HG02852 (cell line): ENCODE measurements at regions not wholly inside any gene's neighbourhood (a gene's known extent, or its start where the extent isn't known, plus 50 kb on each side); places are given as distances from the start of the nearest gene placed in this dataset.
"Not testable (repeated sequence)": the region's sequence is repeated elsewhere in the genome, so short reads cannot be mapped to it uniquely, and the experiment has no call there.

Experiments used
- ATAC-seq: cut with Tn5 transposase; IDR thresholded peaks from one replicate; pipeline ENCODE4 v1.9.1; 2021; ENCODE audit warnings: mild to moderate bottlenecking, moderate library complexity; ENCODE audit not compliant: unreplicated experiment

DNA sequence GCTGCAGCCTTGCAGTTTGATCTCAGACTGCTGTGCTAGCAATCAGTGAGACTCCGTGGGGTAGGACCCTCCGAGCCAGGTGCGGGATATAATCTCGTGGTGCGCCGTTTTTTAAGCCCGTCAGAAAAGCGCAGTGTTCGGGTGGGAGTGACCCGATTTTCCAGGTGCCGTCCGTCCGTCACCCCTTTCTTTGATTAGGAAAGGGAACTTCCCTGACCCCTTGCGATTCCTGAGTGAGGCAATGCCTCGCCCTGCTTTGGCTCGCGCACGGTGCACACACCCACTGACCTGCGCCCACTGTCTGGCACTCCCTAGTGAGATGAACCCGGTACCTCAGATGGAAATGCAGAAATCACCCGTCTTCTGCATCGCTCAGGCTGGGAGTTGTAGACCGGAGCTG is 203.2 kb downstream of the SNCAIP start:
- not testable (repeated sequence) for ATAC-seq

DNA sequence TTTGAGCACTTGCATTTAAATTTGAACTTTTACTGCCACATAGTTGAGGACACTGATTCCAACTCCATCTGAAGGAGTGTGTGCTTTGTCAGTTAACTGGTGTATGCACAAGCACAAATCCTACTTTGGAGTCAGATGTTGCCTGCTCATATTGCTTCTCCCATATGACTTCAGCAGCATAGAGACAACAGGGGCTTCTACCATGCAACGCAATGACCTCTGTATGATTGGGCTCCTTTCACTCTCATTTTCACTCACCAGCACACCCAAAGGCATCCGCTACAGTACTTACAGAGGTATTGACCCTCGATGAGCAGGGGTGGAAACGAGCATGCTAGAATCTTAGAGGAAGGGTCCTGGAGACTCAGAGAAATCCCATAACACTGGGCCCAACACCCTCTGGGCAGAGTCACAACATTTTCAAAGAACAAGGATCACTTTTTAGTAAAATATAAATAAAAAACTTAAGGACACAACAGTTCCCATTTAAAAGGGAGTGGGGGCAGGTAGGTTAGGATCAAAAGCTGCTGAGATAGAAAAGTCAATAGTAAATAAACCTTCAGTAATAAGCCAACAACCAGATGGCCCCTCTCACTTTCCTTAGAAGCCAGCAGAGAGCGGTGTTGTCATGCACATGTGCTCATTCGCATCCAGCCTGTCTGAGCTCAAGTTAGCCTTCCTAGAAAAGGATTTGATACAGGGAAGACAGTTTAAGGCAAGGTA is 203.8 kb downstream of the SNCAIP start:
- ATAC-seq, result peak; percentile 86

DNA sequence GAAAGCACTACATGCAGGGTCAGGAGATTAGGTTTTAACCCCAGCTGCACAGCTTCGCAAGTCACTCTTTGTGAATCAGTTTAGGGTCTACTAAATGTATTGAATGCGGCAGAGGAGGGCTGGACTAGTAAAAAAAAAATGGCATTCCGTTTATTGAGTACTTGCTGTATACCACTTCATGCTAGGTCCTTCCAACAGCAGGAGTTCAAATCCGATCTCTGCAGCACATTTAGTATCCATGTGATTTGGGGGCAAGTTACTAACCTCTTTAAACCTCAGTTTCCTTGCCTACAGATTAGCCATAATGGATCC is 204.4 kb downstream of the SNCAIP start:
- no peak for ATAC-seq

DNA sequence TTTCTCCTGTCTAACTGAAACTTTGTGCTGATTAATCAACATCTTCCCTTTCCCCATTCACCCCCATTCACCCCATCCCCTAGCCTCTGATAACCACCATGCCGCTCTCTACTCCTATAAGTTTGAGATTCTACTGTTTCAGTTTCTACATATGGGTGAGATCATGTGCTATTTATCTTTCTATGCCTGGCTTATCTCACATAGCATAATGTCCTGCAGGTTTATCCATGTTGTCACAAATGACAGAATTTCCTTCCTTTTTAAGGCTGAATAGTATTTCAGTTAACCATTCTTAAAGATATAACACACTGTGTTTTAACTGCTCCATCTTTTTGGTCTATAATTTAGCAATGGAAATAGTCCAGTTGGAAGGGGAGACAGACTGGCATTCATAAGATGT is 205.1 kb downstream of the SNCAIP start:
- ATAC-seq, result no peak

DNA sequence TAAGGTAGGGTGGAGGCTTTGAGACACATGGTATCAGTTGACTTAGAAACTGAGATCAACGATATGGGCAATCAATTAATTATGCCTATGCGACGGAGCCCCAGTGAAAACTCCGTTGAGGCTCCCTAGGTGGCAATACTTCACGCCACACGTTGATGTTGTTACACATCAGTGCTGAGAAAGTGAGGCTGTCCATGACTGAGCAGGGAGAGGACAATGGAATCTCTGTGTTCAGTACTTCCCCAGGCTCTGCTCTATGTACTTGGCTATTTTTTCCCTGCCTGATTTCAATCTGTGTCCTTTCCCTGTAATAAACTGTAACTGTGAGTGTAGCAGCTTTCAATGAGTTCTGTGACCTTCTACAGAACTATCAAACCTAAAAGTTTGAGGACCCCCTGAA is 211.7 kb downstream of the SNCAIP start:
- no peak for ATAC-seq

DNA sequence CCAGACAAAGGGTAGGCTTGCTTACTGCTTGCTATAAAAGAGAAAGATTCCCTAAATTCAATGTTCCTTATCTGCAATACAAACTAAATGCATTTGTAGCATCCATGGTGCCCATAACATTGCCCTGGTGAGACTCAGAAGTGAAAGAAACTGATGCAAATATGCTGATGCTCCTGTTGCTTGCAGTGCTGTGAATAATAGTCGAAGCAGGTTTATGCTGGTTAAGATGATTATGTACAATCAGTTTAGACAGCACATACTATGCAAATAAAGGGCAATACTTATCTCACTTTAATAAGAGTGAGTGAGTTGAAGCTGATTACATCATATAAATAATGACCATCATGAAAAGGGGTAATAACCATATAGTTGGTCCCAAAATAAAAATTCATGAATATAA is 215.5 kb downstream of the SNCAIP start:
- ATAC-seq, result no peak

DNA sequence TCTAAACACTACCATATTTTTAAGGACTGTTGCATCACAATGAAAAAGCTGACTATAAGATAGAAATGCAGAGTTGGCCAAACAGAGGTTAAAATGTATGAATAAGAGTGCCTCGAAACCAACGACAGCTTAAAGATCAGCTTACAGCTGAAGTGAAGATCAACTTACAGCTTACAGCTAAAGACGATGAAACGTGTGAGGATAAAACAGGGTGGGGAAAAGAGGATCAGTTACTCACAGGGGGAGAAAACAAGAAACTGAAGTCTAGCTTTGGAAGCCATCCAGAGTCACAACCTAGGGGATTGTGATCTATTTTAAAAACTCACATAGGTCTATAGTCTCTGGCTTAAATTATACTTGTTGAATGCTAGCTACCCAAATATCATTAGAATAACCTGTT is 220.0 kb downstream of the SNCAIP start:
- no peak for ATAC-seq

DNA sequence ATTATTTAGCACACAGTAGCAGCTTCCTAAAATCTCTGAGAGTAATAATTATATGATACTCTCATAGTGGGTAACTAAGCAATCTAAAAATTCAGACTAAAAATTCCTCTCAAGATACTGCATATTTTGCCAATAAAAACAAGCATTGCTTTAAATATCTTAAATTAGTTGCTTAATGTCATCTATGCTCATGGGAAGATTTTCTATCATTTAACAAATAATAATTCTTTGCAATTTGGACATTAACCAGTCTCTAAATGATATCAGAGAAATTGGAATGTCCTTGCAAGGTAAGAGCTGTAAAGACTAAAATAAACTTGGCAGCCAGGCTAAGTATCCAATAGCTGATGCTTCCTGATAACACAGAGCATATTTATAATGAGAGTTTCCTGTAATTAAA is 221.8 kb downstream of the SNCAIP start:
- no peak for ATAC-seq

DNA sequence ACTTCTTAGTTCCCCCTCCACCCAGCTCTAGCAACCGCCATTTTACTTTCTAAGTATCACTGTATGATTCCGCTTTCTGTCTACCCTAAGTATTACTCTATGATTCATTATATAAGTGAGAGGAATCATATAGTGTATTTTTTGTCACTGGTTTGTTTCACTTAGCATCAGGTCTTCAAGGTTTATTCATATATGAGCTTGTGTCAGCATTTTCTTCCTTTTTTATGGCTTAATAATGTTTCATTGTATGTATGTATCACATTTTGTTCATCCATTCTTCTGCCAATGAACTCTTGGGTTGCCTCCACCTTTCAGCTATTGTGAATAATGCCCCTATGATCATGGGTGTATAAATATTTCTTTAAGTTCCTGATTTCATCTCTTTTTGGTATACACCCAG is 222.8 kb downstream of the SNCAIP start:
- no peak for ATAC-seq

DNA sequence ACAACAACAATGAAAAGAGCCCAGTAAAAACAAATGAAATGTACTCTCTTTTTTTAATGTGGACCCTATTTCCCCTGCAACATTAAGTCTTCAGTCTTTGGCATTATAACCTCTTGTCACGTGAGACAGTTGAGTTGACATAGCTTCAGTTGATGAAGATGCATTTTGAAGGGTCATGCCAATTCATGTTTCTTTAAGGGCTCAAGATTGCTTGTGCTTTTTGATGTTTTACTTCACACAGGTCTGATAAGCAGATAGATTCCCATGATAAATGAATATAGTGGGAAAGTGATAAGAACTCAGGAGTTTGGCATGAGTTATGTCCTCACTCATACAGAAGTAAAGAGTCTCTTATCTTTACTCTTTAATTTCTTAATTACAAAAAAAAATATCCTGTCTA is 229.4 kb downstream of the SNCAIP start:
- no peak for ATAC-seq

DNA sequence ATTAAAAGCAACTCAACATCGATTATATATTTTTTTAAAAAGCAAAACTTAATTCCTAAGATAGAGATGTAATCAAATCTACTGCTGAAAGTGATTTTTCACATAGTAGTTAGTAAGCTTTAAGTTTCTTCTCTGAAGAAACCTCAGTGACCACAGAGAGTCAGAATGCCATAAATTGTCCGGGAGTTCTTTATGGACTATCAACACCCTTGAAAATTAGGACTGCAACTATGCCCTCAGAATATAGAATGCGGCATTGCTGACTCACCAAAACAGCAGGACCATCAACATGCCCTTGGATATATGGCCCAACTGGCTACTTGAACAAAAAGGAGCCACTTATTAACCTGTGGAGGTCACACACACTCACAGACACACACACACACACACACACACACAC is 228.9 kb upstream of the SNX2 start:
- no peak for ATAC-seq

DNA sequence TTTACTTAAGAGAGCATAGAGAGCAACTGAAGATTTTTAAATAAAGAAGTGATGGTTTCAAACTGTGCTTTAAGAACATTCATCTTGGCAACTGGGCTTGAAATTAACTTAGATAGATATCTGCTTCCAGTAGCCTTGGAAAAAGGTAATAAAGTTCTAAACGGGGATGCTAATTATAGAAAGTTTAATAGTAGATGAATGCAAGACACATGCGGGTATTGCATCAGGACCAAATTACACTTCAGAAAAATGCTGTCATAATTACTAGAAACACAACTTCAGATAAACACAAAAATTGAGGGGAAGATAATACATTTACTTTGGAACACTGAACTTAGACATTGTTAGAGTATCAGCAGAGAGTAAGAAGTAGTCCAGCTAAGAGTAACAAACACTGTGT is 227.7 kb upstream of the SNX2 start:
- no peak for ATAC-seq

DNA sequence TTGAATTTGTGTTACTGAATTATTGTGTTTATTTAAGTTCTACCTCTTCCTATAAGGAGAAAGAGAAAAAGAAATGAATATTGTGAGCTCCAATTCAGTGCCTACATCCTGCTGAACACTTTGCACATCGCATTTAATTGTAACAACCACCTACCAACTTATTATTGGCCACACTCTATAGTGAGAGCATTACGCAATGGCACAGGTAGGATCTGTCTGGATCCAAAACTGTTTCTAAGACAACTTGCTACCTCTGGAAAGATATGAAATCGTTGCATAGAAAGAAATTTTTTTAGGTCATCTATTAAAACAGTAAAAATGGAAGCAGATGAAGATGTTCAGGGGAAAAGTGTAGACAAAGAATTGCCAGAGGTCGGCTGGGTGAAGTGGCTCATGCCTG is 227.2 kb upstream of the SNX2 start:
- no peak for ATAC-seq

DNA sequence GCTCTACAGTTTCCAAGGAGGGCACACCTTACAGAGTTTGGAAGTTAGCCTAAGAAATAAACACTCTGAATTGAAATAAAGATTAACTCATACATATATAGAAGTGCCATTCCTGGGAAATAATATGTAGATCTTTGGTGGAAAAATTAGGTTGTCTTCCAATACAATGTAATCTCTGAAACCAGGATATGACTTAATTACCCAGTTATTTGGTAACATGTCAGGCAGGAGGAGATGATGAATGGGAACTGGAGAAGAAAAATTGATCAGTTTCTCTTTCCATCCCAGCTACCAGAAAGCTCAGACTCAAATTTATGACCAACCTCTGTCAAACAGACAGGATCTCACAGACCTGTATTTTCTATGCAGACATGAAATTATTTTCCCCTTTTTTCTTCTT is 215.2 kb upstream of the SNX2 start:
- ATAC-seq, result no peak

DNA sequence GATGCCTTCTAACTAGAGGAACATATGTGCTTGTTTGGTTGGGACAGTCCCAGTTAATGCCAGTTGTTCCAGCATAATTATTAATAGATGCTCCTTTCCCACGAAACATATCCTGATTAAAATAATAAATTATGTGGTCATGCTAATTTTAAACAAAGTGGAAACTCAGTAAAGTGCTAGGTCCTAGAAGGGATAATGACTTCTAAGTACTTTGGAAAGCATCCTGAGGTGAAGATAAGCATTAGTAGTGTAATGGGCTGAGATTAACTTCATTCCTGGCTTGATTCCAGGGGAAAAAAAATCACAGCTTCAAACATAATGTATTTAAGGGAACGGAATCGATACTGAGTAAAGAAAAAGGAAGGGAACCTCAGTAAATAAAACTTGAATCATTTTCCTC is 213.7 kb upstream of the SNX2 start:
- ATAC-seq, result no peak

DNA sequence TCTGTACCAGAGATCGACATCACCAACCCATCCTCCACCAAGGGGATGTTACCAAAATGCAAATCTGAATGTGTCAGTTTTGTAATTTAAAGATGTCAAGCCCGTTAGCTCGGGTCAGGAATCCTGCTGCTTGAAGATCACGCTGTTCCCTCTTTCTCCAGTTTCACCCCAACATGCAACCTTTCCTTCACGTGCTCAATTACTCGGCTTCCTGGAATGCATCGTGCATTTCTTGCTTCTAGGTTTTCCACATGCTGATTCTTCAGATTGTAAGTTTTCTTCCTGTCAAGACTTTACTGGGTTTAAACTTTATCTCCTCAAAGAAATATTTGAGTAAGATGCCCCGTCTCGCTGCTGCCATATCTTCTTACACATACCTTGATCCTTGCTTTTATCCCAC is 209.5 kb upstream of the SNX2 start:
- no peak for ATAC-seq

DNA sequence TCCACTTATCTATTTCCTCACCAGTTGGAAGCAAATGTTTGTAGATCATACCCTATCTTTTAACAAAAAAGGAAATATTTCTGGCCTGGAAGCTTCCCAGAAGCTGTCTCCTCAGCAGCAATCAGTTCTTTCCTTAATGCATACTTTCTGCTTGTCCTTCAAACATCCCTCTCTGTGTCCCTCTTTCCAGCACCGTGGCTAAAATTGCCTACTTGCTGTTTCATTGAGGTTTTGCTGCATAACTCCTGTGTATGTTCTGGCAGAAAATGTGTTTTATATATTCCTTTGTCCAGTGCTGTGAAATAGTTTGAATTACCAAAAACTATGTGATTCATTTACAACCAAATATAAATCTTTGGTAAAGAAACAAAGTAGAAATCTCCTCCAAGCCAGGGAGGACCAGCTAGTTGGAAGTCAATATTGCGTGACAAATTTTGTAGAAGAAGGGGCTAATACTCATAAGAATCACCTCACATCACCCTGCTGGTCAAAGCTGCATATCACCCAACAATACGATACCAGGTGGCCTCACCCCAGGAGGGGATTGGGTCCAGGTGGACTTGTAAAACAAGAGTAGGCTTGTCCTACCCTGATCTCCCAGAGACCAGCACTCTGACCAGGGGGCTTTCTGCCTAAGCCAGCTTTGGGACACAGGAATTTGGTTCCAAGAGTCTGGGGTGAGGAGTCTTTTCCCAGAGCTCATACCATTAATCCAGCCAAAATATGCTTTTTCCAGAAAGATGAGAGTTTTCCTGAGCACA is 198.4 kb upstream of the SNX2 start:
- no peak for ATAC-seq

DNA sequence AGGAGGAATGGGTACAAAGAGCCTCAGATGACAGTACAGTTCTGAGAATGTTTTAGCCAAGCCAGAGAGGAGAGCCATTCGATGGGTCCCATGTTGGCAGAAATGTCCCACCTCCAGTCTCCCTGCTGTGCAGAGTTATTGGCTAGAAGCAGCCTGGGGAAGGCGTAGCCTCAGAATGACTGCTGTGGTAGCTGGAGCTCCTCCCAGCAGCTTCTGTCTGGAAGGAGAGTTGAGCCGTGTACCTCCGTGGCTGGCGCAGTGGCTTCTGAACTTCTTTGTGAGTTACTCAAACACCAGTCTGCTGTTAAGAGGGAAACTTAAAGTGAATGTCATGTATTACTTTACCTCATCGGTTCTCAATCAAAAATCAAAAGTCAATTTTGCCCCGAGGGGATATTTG is 193.3 kb upstream of the SNX2 start:
- no peak for ATAC-seq

DNA sequence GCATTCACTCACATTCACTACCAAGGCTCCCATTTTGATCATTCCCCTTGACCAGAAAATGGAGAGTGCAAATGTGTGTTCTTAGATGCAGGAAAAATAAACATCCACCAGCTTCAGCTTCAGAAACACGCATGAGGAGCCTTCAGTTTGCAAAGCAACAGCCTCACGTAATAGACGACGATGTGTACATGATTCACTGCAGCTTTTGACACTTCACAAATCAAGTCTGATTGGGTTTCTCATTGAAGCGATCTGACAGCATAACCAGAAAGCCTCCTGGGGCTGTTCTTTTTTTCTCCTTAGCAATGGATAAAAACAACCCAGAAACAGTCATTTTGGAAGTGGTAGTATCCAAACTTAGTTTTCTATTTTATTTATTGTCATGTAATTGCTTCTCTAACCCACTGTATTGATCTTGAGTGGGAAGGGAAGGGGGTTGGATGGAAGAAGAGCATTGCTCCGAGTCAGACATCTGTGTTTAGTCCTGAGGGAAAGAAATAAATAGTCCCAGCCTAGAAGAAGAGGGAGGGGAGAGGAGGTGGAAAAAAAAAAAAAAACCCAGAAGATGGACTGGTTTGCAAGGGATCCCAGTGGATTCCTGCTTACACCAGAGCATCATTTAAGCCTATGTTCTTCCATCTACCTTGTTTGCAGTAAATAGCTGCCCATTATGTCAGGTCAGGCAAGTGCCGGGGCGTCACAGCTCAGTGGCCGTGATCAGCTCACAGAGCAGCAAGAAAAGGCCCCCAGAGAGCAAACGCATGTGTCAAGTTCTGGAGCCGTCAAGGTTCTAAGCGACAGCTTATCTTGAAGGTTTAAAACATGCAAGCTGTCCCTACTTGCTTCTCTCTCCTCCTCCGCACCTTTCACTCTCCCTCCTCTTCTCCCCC is 190.2 kb upstream of the SNX2 start:
- no peak for ATAC-seq

DNA sequence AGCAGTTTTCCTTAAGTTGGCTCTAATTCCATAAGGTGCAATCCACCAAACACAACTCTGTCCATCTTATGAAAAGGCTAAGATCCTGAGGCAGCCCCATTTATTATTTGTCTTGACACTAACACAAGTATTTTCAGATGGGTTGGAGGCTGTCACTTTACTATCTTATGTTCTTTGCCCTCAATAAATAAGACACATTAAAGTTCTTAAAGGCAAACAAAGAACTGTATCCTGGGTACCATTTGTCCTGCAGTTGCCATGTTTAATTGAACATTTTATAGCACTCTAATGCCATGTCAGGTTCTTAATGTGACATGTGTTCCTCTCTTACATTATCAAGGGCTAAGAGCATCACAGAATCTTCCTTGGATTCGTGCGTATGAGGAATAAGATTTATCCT is 189.5 kb upstream of the SNX2 start:
- ATAC-seq, result no peak

DNA sequence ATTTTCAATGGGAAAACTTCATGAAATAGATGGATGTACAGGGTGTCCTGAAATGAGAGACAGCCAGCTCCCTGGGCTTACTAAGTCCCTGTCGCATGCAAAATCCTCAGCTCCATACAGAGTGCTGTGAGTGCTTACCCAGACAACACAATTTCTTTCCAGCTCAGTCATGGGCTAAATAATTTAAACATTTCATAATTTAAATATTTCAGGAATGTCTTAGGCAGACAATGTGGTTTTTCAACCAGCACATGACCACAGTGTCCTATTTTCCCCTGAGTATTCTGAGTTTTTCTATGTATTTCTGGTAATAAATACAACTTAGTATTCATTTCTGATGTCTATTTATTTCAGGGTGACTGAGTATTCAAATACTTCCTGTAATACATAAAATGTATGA is 188.5 kb upstream of the SNX2 start:
- ATAC-seq, result no peak

DNA sequence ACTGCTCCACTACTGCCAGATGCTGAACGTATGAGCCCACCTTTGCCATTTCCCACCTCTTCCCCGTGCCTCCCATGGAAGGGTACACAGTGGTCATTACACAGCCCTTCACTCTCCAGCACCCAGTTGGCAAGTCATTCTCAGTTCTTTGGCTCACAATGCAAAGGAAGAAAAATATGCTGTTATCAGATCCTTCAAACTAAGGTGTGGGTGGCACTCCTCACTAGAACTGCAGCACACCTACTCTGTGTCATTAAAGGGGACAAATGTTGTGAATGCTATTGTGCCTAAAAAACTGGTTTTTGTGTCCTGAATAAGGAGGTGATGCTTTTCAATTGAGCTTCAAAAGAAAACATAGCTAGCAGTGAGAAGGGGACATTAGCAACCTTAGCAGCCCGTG is 183.1 kb upstream of the SNX2 start:
- no peak for ATAC-seq
